ENCODE measurements at regions not wholly inside any gene's neighbourhood (a gene's known extent, or its start where the extent isn't known, plus 50 kb on each side); places are given as distances from the start of the nearest gene placed in this dataset.
"Not testable (repeated sequence)": the region's sequence is repeated elsewhere in the genome, so short reads cannot be mapped to it uniquely, and the experiment has no call there.

DNA sequence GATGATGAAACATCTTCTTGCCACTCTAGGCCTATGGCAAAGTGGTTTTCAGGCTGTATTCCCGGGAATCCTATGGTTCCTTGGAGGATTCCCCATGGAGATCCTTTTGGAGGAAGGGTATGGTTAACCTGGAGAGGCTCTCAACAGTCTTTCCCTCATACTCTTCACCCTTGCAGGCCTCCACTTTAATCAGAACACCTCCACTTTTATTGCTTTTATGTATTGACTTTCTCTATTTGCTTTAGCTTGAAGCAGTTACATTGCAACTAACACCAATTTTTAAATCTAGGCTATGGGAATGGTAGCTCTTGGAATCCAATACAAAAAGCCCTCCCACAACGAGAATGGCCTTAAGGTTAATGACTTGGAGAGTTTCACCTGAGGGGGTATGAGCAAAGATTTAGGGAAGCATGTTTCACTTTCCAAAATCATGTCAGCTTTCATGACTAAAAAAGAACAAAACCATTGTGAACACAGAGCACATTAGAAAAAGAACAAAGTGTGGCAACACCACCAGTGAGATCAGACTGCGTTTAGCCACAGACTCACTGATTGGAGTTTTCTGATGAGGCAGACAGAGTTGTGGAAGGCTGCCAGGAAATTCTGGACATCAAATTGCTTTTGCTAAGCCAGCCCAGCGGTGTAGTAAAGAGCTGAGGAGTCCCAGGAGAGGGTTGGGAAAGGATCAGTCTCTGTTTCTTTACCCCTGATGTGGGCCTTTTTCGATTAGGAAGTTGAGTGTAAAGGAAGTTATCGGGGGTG lies 130.4 kb upstream of the BMPER start:
- no peak overlapping the region for H3K4me3 ChIP-seq (ENCODE audit: low read depth, low read length)
- DNase-seq (ENCODE audit: low read depth), result peak; percentile 98

DNA sequence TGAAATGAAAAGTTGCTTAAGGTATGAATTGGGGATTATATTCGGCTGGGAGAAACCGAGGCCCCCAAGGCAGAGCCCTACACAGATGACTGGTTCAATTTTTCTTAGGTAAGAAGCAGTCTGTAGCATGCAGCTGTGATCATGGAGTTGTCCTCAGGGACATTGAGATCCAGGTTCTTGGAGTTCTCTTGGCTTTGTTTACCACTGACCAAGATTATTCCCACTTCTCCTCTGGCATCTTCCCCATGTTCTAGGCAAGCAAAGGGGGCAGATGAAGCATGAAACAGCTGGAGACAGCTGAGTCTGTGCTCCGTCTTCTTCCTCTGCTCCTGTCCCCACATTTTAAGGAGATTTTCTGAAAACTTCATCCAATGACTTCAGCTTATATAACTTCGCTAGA lies 129.5 kb upstream of the BMPER start:
- no peak overlapping the region for H3K4me3 ChIP-seq (ENCODE audit: low read depth, low read length)
- no peak for DNase-seq (ENCODE audit: low read depth)

DNA sequence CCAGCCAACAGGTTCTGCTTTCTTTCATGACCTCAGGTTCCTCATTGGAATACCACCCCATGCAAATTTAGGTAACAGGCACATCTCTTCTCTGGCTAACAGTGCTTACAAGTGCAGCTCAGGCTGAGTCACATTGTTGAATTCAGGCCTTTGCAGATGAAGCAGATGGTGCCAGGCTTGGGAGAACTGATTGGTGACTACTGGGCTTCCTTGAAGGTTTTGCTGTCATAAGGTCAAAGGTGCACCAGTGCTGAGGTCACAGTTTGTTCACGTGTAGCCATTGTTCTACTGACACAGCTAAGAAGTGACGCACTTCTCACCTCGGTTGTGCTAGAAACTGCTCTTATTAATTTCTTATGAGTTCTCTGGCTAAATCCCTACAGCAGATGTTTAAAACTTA lies 128.6 kb upstream of the BMPER start:
- no peak for DNase-seq (ENCODE audit: low read depth)
- no peak overlapping the region for H3K4me3 ChIP-seq (ENCODE audit: low read depth, low read length)

DNA sequence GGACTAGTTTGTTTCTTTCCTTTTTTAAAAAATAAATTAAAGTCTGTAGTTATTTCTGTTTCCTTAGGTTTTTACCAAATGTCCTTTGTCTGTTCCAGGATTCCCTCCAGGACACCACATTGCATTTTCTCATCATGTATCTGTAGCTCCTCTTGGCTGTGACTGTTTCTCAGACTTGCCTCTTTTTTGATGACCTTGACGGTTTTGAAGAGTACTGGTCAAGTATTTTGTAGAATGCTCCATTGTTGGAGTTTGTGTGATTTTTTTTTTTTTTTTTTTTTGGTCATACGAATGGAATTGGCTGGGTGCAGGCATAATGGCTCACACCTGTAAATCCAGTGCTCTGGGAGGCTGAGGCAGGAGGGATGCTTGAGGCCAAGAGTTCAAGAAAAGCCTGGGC lies 127.1 kb upstream of the BMPER start:
- DNase-seq (ENCODE audit: low read depth), result no peak
- no peak overlapping the region for H3K4me3 ChIP-seq (ENCODE audit: low read depth, low read length)

DNA sequence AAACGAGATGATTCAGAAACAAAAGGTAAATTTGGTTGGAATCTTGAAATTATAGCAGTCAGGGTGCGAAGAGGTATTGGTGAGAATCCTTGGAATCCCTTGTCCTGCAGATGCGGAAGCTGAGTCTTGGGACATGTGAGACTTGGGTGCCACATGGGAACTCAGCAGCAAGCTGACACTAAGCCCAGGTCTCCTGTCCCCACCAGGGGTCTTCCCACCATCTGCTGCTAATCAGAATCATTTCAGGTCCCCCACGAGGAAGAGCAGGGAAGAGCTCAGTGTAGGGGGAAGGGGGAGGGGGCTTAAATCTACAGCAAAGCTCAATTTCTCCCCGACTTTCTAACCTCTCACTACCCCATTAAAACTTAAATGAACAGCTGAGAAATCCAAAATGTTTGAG lies 126.1 kb upstream of the BMPER start:
- no peak for DNase-seq (ENCODE audit: low read depth)
- H3K4me3 ChIP-seq (ENCODE audit: low read depth, low read length), result no peak overlapping the region

DNA sequence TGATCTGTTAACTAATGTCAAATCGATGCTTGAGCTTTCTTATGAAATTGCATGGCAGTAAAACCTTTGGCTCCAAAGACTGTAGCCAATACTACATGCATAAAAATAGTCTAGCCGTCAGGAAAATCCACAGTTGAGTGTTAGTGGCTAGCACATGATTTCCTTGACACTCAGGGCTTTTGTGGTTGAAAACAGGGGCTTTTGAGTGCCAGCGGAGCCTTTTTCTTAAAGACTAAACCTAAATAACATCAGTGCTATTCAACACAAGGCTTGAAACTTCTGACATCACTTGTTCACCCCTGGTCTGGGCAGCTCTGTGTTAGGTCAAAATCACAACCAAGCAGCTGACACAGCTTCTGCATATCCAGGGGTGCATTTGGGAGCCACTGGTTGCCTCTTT lies 124.2 kb upstream of the BMPER start:
- DNase-seq (ENCODE audit: low read depth), result no peak
- H3K4me3 ChIP-seq (ENCODE audit: low read depth, low read length), result no peak overlapping the region

DNA sequence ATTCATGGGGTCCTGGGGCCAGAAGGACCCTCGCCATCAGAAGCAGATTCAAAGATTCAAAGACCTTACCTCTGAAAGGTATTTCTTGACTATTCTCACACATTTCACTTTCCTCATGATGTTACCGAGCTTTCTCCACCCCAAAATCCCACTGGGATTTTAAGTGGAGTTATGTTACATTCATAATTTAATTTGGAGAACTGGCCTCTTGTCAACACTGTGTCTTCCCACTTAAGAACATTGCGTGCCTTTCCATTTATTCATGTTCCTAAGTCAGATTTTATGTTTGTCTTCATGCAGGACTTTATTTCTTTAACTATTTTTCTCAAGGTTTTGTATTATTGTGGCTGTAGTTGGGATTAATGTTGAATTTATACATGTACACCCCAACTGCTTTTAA lies 123.5 kb upstream of the BMPER start:
- H3K4me3 ChIP-seq (ENCODE audit: low read depth, low read length), result no peak overlapping the region
- DNase-seq (ENCODE audit: low read depth), result peak; percentile 86

DNA sequence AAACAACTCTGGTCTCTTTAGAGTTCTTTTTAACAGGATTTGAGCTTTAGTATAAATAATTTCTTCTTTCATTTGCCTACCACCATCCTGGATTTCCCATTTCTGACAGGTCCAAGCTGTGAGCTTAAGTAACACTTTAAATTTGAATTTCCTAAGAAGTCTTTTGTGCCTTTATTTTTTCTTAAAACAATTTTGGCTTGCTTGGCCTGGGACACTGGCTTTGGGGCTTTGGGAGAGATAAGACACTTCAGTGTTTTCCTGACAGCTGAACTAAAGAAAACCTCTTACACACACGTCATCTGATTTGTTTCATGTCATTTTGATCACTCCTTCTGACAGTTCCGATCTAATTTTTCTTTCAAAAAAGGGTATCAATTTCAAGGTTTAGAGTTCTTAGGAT lies 121.3 kb upstream of the BMPER start:
- no peak overlapping the region for H3K4me3 ChIP-seq (ENCODE audit: low read depth, low read length)

DNA sequence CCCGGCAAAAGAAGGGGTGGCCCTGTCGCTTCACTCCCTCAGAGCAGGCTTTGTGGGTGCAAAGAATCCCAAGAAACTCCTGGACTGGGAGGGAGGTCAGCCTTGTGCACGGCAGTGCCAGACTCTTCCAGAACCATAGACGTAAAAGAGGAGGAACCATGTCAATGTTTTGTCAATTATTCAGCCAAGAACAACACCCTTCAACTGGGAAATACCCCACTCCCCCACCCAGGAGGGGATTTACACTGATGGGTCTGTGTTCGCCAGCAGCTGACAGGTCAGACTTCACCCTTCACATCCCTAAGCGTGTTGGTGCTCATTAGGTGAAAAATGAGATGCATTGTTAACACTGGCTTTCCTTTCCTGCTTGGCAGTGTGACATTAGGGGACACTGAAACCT lies 116.8 kb upstream of the BMPER start:
- DNase-seq (ENCODE audit: low read depth), result no peak
- H3K4me3 ChIP-seq (ENCODE audit: low read depth, low read length), result no peak overlapping the region

More for the DNA sequence above, 121.3 kb upstream of the BMPER start:
- DNase-seq (ENCODE audit: low read depth), result no peak

DNA sequence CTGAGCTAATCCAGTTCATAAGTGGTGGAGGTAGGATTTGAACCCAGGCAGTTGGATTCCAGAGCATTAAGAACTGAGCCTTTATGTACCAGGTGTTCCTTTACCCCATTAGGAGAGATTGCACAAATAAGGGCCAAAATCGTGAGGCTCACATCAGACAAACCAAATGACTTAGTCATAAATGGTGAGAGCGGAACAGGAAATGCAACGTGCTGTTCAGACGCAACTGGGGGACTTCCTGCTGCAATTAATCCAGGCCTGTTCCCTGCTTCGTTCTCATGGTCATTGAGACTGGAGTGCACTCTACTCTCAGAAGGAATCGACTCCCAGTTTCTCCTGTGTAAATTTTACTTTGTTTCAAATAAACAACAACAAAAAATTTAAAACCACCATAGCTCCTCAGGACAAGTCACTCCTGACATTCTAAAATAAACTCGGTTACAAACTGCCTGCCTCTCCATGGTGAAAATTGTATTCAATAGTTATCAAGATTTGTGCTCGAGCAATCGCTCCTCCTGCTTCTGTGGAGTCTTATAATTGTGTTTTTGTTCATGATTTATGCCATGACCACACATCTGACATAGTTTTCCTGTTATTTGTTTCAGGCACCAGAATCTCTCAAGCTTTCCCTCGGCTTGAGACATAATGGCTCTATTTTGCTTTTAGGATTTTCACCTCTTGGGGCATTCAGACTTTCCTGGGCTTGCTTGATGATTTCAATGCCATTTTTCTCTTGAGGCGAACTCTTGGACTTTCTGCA lies 115.3 kb upstream of the BMPER start:
- DNase-seq (ENCODE audit: low read depth), result no peak
- no peak overlapping the region for H3K4me3 ChIP-seq (ENCODE audit: low read depth, low read length)

DNA sequence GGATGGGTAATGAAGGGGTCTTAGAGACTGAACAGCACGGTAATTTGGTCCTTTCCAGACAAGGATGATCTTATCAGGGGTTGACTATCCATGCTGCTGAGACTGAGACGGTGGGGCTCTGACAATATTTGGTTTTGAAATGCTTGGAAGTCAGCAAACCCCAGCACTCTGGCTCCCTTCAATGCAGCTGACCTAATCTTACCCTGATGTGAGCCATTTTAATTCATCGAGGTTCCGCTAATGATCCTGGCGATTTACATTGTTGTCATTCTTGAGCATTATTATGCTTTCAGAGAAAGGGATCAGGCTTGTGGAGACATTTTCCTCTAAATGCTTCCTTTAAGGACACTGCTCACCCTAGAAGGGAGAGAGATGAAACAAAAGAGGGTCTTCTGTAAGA lies 114.6 kb upstream of the BMPER start:
- no peak for DNase-seq (ENCODE audit: low read depth)
- H3K4me3 ChIP-seq (ENCODE audit: low read depth, low read length), result no peak overlapping the region

DNA sequence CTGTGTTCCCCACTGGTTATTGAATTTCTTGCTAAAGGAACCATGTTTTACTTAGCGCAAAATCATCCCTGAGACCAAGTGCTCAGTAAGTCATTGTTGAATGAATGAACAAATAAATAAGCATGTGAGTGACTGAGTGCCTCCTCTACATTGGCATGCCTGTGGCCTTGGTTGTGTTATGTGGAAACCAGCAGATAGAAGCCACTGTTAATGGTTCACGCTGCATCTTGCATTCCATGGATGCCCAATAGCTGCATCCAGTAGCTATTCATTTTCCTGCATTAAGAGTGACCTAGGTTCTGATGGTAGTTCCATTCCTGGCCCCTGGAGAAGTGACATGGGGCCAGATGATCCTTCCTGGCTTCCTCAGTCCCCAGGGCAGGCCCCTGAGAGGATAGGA lies 113.3 kb upstream of the BMPER start:
- no peak for DNase-seq (ENCODE audit: low read depth)
- H3K4me3 ChIP-seq (ENCODE audit: low read depth, low read length), result no peak overlapping the region

DNA sequence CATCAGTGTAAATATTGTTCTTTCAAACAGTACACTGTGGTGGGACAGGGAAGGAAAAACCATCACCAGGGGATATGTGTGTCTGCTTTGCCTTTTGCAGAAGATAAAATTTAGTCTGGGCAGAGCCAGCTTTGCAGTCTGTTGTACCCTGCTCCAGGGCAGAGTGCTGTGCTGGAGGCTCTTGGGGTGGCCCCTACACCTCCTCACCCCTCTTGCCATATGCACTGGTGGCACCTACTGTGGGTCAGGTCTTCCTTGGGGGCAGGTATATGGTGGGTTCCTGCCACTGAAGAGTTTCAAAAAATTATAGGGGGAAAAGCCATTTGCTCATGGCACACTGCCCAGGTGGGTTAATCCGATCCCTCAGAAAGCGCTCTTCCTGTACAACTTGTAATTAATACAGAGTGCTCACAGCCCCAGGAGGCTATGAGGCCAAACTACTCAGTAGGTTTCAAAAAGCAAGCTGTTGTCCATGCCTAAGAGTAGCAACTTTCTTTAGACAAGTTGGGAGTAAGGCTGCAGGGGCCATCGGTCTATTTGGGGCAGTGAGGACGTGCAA lies 112.7 kb upstream of the BMPER start:
- no peak for DNase-seq (ENCODE audit: low read depth)

DNA sequence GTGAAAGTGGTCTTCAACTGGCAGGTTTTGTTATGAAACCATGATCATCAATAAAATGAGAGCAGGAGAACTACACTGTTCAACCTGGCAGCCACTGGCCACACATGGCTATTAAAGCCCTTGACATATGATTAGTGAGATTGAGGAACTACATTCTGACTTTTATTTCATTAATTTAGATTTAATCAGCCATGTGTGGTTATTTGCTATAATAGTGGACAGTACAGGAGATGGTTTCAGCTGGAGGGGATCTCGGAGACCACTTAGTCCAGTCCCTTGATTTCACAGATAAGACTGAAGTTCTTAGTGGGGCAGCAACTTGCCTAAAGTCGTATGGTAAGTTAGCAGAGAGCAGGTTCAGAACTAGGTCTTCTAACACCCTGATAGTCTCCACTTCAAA lies 111.7 kb upstream of the BMPER start:
- no peak overlapping the region for H3K4me3 ChIP-seq (ENCODE audit: low read depth, low read length)
- no peak for DNase-seq (ENCODE audit: low read depth)

More for the DNA sequence above, 112.7 kb upstream of the BMPER start:
- no peak overlapping the region for H3K4me3 ChIP-seq (ENCODE audit: low read depth, low read length)

DNA sequence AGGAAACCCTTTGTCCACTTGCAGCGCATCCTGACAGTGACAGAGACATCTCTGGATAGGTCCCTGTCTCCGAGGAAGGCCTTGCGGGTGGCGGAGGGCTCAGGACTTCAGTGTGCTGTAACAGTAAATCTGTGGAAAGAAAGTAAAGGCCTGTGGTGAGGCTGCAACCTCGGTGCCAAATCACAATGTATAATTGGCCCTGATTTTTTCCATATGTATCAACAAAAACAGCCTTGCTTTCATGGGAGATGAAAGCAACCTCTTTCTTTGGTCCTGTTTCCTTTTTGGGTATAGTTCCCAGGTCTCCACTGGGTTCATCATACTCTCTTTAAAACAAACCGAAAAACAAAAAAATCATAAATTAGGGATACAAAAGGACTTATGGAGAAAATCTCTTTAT lies 110.9 kb upstream of the BMPER start:
- DNase-seq (ENCODE audit: low read depth), result no peak
- H3K4me3 ChIP-seq (ENCODE audit: low read depth, low read length), result no peak overlapping the region

DNA sequence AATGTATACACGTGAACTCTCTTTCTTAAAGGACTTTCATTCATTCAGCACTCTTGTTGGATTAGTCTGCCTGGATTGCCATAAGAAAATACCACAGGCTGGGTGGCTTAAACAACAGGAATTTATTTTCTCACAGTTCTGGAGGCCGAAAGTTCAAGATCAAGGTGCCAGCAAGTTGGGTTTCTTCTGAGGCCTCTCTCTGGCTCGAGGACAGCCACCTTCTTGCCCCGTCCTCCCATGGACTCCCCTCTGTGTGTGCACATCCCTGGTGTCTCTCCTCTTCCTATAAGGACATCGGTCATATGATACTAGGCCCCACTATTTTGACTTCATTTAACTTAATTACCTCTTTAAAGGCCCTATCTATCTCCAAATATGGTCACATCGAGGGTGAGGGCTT lies 110.4 kb upstream of the BMPER start:
- DNase-seq (ENCODE audit: low read depth), result no peak

DNA sequence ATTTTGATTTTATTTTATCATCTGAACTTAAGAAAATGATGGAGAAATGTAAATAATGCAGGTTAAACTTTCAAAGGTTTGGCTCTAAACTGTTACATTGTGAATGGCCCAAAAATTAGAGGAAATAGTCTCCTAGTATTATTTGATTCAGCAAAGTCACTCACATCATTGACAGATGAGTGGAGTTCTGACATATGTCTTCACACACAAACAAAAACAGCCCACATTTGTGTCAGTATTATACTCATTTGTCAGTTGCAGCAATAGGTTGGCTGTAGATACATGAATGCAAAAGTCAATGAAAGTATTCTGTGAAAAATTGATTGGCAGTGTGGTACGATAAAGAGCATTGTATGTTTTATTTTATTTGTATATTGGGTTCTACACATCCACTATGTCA lies 108.8 kb upstream of the BMPER start:
- no peak overlapping the region for H3K4me3 ChIP-seq (ENCODE audit: low read depth, low read length)
- DNase-seq (ENCODE audit: low read depth), result no peak

More for the DNA sequence above, 110.4 kb upstream of the BMPER start:
- no peak overlapping the region for H3K4me3 ChIP-seq (ENCODE audit: low read depth, low read length)

DNA sequence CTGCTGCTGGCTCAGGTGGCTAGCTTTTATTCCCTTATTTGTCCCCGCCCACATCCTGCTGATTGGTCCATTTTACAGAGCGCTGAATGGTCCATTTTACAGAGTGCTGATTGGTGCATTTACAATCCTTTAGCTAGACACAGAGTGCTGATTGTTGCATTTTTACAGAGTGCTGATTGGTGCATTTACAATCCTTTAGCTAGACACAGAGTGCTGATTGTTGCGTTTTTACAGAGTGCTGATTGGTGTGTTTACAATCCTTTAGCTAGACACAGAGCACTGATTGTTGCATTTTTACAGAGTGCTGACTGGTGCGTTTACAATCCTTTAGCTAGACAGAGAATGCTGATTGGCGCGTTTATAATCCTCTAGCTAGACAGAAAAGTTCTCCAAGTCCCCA lies 107.8 kb upstream of the BMPER start:
- not testable (repeated sequence) for DNase-seq (ENCODE audit: low read depth); H3K4me3 ChIP-seq (ENCODE audit: low read depth, low read length)

DNA sequence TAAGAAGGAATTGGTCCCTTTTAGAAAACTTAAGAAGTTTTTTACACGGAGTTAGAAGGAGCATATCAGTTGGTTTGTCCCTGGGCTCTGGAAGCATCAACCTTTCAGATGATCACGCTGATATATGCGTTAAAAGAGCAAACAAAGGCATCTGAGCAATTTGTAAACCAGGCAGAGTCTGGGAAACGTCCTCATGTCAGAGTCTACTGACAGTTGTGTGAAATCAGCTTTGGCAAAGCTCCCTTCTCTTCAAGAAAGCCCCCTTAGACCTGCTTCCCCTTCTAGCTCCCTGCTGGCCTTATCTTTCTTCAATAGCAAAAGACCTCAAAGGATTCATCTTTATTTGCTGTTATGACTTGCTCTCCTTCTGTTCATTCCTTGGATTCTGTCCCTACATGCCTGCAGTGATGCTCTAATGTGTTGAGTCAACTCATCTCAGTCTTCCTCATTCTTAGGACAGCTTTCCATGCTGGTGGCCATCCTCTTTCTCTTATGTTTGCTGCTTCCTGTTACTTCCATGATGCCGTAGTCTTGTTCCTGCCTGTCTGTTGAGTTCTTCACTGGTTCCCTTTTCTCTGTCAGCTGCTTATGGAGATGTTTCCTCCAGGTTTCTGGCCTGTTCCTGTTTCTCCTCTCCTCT lies 106.5 kb upstream of the BMPER start:
- no peak overlapping the region for H3K4me3 ChIP-seq (ENCODE audit: low read depth, low read length)
- DNase-seq (ENCODE audit: low read depth), result no peak

DNA sequence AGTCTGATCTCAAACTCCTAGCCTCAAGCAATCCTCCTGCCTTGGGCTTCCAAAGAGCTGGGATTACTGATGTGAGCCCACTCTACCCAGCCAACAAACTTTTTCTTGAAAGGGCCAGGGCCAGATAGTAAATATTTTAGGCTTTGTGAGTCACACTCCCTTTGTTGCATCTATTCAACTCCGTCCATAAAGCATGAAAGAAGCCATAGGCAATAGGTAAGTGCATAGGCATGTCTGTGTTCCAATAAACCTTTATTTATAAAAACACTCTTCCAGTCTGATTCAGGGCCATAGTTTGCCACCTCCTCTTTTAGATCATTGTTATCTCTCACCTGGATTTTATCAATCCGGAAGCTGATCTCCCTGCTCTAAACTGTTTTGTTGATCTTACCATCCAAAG lies 105.6 kb upstream of the BMPER start:
- DNase-seq (ENCODE audit: low read depth), result no peak
- no peak overlapping the region for H3K4me3 ChIP-seq (ENCODE audit: low read depth, low read length)
